CD4-positive, alpha-beta T cell treated with Interleukin-1 beta for 1 hour (primary cell): ENCODE measurements at regions not wholly inside any gene's neighbourhood (a gene's known extent, or its start where the extent isn't known, plus 50 kb on each side); places are given as distances from the start of the nearest gene placed in this dataset.
"Not testable (repeated sequence)": the region's sequence is repeated elsewhere in the genome, so short reads cannot be mapped to it uniquely, and the experiment has no call there.

Experiments
- DNase-seq, 2 donors: peaks; one replicate each; pipeline ENCODE4 v3.0.0-alpha.2; 2020 to 2022

- DNase-seq = not testable (repeated sequence)
Observed at GRCh38 chr15:21357056-21357455, 83.2 kb downstream of the POTEB3 start.

GRCh38 chr15:21355944-21356343 lies 84.4 kb downstream of the POTEB3 start:
- DNase-seq = not testable (repeated sequence)

- DNase-seq = not testable (repeated sequence)
Observed at GRCh38 chr15:21354597-21354996, 85.7 kb downstream of the POTEB3 start.

GRCh38 chr15:21352670-21353318 lies 87.5 kb downstream of the POTEB3 start:
- not testable (repeated sequence) for DNase-seq

GRCh38 chr15:21344960-21345359 lies 95.3 kb downstream of the POTEB3 start:
- DNase-seq = not testable (repeated sequence)

- not testable (repeated sequence) for DNase-seq
Observed at GRCh38 chr15:21344500-21344899, 95.8 kb downstream of the POTEB3 start.

- not testable (repeated sequence) for DNase-seq
Observed at GRCh38 chr15:21337028-21337427, 103.3 kb downstream of the POTEB3 start.

GRCh38 chr15:21324720-21325460 lies 115.4 kb downstream of the POTEB3 start:
- DNase-seq = peak in 1 of 2 donors; percentile 0

GRCh38 chr15:21284353-21284752 lies 155.9 kb downstream of the POTEB3 start:
- not testable (repeated sequence) for DNase-seq

- not testable (repeated sequence) for DNase-seq
Observed at GRCh38 chr15:21283210-21283609, 157.1 kb downstream of the POTEB3 start.

- DNase-seq = not testable (repeated sequence)
Observed at GRCh38 chr15:21280272-21280671, 160.0 kb downstream of the POTEB3 start.

- not testable (repeated sequence) for DNase-seq
Observed at GRCh38 chr15:21272176-21272982, 167.9 kb downstream of the POTEB3 start.

GRCh38 chr15:21271566-21271965 lies 168.7 kb downstream of the POTEB3 start:
- DNase-seq = no peak

GRCh38 chr15:21270474-21270873 lies 169.8 kb downstream of the POTEB3 start:
- DNase-seq = no peak

- not testable (repeated sequence) for DNase-seq
Observed at GRCh38 chr15:21269673-21270072, 170.6 kb downstream of the POTEB3 start.

GRCh38 chr15:21269121-21269520 lies 171.2 kb downstream of the POTEB3 start:
- DNase-seq = no peak

- DNase-seq = no peak
Observed at GRCh38 chr15:21268436-21268940, 171.8 kb downstream of the POTEB3 start.

- no peak for DNase-seq
Observed at GRCh38 chr15:21267671-21268395, 172.5 kb downstream of the POTEB3 start.

GRCh38 chr15:21267226-21267625 lies 173.1 kb downstream of the POTEB3 start:
- no peak for DNase-seq

- not testable (repeated sequence) for DNase-seq
Observed at GRCh38 chr15:21265628-21266027, 174.7 kb downstream of the POTEB3 start.

GRCh38 chr15:21262851-21263425 lies 177.4 kb downstream of the POTEB3 start:
- DNase-seq = no peak
